Epithelial cell of proximal tubule (primary cell): ENCODE measurements at regions not wholly inside any gene's neighbourhood (a gene's known extent, or its start where the extent isn't known, plus 50 kb on each side); places are given as distances from the start of the nearest gene placed in this dataset.

Source experiments
- DNase-seq: peaks from one replicate; pipeline ENCODE4 v3.0.0-alpha.2; 2011; ENCODE audit warnings: low read depth
- H3K4me3 ChIP-seq: 2 replicates; pipeline ENCODE4 v1.5.1; 2011; ENCODE audit warnings: low read depth, mild to moderate bottlenecking, low read length
- CTCF ChIP-seq: conservative IDR thresholded peaks from 2 replicates; pipeline ENCODE4 v1.5.1; 2012; ENCODE audit warnings: low read depth, mild to moderate bottlenecking, low read length

GRCh38 chr3:84820906-84821305 is 137.9 kb upstream of the CADM2 start:
- DNase-seq, result no peak

DNA sequence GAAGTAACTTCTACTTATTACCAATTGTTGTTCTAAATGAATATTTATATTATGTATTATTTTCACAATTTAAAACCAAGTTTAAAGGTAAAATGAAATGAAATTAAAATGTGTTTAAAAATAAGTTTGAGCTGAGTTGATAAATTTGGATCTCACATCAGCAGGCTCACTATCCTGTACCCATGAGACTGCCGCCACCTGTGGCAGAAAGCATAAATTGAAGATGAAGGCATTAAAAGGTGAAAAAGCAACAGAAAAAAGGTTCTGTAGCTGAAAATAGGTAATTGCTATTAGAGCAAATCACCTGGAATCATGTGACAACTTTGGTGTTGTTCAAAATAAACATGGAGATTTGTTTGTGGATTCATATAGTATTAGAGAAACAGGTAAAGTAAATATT is 133.0 kb upstream of the CADM2 start:
- no peak overlapping the region for H3K4me3 ChIP-seq
- no peak for DNase-seq
- TF ChIP-seq CTCF, result no peak

More at GRCh38 chr3:84820906-84821305, 137.9 kb upstream of the CADM2 start:
- TF ChIP-seq CTCF, result no peak
- H3K4me3 ChIP-seq, result no peak overlapping the region

- no peak overlapping the region for H3K4me3 ChIP-seq
- TF ChIP-seq CTCF, result no peak
- DNase-seq, result no peak
Measured at GRCh38 chr3:84830476-84830875, 128.3 kb upstream of the CADM2 start.

GRCh38 chr3:84835366-84835765 is 123.4 kb upstream of the CADM2 start:
- no peak overlapping the region for H3K4me3 ChIP-seq
- DNase-seq, result no peak
- no peak for TF ChIP-seq CTCF

GRCh38 chr3:84836961-84837360 is 121.8 kb upstream of the CADM2 start:
- TF ChIP-seq CTCF, result no peak
- H3K4me3 ChIP-seq, result no peak overlapping the region
- no peak for DNase-seq

DNA sequence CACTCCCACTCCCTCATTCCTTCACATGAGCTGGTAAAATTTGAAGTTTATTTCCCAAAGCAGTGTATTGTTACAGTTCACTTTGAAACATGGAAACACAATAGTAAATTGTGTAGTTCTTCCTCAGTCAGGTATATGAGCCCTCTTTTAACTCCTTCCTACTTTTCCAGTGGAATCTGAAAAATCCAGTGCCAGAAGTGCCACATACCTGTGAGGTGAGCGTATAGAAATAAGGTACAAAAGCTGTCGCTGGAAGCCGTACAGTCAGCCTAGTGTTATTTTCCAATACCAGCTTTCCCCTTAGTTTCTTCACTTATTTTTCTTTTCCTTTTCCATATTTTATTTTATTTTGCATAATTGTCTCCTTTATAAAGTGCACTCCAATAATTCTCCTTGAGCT is 81.7 kb upstream of the CADM2 start:
- H3K4me3 ChIP-seq, result no peak overlapping the region
- TF ChIP-seq CTCF, result no peak
- DNase-seq, result no peak

DNA sequence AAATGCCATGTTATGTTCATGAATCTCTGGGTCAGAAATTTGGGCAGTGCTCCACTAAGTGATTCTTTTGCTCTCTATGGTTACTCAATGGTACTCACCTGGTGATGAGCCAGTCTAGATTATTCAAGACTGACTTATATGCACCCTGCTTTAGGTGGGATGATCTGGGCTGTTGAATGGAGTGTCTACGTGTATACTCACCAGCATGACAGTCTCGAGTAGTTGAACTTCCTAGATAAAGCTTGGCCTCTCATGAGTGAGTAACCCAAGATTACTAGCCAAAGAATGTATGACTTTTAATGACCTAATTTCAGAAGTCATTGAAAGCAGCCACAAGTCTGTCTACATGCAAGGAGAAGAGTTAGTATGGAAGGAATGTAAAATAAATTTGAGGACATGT is 77.5 kb upstream of the CADM2 start:
- no peak for TF ChIP-seq CTCF
- H3K4me3 ChIP-seq, result no peak overlapping the region
- no peak for DNase-seq
